Natural killer cell treated with Interleukin-12 subunit alpha and Interleukin-12 subunit beta and Interleukin-15 and Interleukin-18, amount 100 ng/mL, for 72 hours (primary cell): ENCODE measurements at regions not wholly inside any gene's neighbourhood (a gene's known extent, or its start where the extent isn't known, plus 50 kb on each side); places are given as distances from the start of the nearest gene placed in this dataset.
A peak's percentile ranks its signal among the peaks of the same experiment; 100 is the strongest.

Experiments used
- ATAC-seq, 2 donors: fragments of 150-1000 bp; cut with Tn5 transposase in 1 of 2; sonication (Bioruptor Pico), chemical (Tn5 transposase) in 1 of 2; 2 replicates each; pipeline ENCODE4 v1.10.0; 2021
- DNase-seq: peaks from one replicate; pipeline ENCODE4 v3.0.0; 2022; ENCODE audit warnings: low spot score
- H3K27ac Mint-ChIP-seq, 2 donors: 1 replicate in 1 of 2; 2 replicates in 1 of 2; pipeline ENCODE4 v1.8.0; 2022; ENCODE audit warnings: mixed read lengths in 2 of 2, mild to moderate bottlenecking in 1 of 2, moderate library complexity in 1 of 2
- H3K27me3 Mint-ChIP-seq, 2 donors: 1 replicate in 1 of 2; 2 replicates in 1 of 2; pipeline ENCODE4 v1.8.0; 2022; ENCODE audit warnings: mixed read lengths in 2 of 2
- H3K36me3 Mint-ChIP-seq: one replicate; pipeline ENCODE4 v1.8.0; 2022; ENCODE audit warnings: mixed read lengths
- H3K4me1 Mint-ChIP-seq, 2 donors: 1 replicate in 1 of 2; 2 replicates in 1 of 2; pipeline ENCODE4 v1.8.0; 2022; ENCODE audit warnings: low read depth in 2 of 2, mixed read lengths in 2 of 2, mild to moderate bottlenecking in 1 of 2
- H3K4me3 Mint-ChIP-seq: one replicate; pipeline ENCODE4 v1.8.0; 2022; ENCODE audit warnings: mixed read lengths
- H3K9me3 Mint-ChIP-seq: 2 replicates; pipeline ENCODE4 v1.8.0; 2022; ENCODE audit warnings: mixed read lengths

GRCh38 chr2:147689220-147689909, 155.5 kb upstream of the ACVR2A start:
- Mint-ChIP-seq H3K9me3 (peaks cover 3% of the 10 kb centered on the region), H3K27me3 (peaks cover 0 to 13% of the 10 kb centered on the region in 2 donors), H3K36me3 (no peaks in the 10 kb centered on the region), H3K4me1 (peaks cover 0 to 4% of the 10 kb centered on the region in 2 donors), H3K4me3 (no peak overlapping the region), H3K27ac (no peak overlapping the region)
- DNase-seq (no peak), ATAC-seq (no peak)

- no peak overlapping the region for H3K4me3 Mint-ChIP-seq
- H3K27ac Mint-ChIP-seq, result no peak overlapping the region
- DNase-seq, result no peak
- peaks cover 3% of the 10 kb centered on the region for H3K9me3 Mint-ChIP-seq
- peaks cover 0 to 4% of the 10 kb centered on the region in 2 donors for H3K4me1 Mint-ChIP-seq
- no peak for ATAC-seq
- H3K27me3 Mint-ChIP-seq, result peaks cover 0 to 13% of the 10 kb centered on the region in 2 donors
- no peaks in the 10 kb centered on the region for H3K36me3 Mint-ChIP-seq
These were observed 156.6 kb upstream of the ACVR2A start for GRCh38 chr2:147688242-147688641.

- H3K27me3 Mint-ChIP-seq, result peaks cover 0 to 13% of the 10 kb centered on the region in 2 donors
- DNase-seq (no peak), ATAC-seq (no peak)
- peaks cover 3% of the 10 kb centered on the region for H3K9me3 Mint-ChIP-seq
- peaks cover 0 to 4% of the 10 kb centered on the region in 2 donors for H3K4me1 Mint-ChIP-seq
- H3K27ac Mint-ChIP-seq, result no peak overlapping the region
- H3K4me3 Mint-ChIP-seq, result no peak overlapping the region
- no peaks in the 10 kb centered on the region for H3K36me3 Mint-ChIP-seq
These were observed 158.5 kb upstream of the ACVR2A start for GRCh38 chr2:147686365-147686764.

- H3K9me3 Mint-ChIP-seq, result peaks cover 3% of the 10 kb centered on the region
- peaks cover 0 to 13% of the 10 kb centered on the region in 2 donors for H3K27me3 Mint-ChIP-seq
- H3K4me3 Mint-ChIP-seq, result no peak overlapping the region
- H3K36me3 Mint-ChIP-seq, result no peaks in the 10 kb centered on the region
- DNase-seq, result no peak
- H3K27ac Mint-ChIP-seq, result no peak overlapping the region
- H3K4me1 Mint-ChIP-seq, result peaks cover 0 to 4% of the 10 kb centered on the region in 2 donors
- no peak for ATAC-seq
These were observed 159.9 kb upstream of the ACVR2A start for GRCh38 chr2:147684903-147685302.

- no peaks in the 10 kb centered on the region for H3K4me1 Mint-ChIP-seq
- DNase-seq, result no peak
- peaks cover 0 to 5% of the 10 kb centered on the region in 2 donors for H3K27me3 Mint-ChIP-seq
- no peak overlapping the region for H3K4me3 Mint-ChIP-seq
- H3K9me3 Mint-ChIP-seq, result peaks cover 3% of the 10 kb centered on the region
- ATAC-seq, result no peak
- H3K36me3 Mint-ChIP-seq, result no peaks in the 10 kb centered on the region
- no peak overlapping the region for H3K27ac Mint-ChIP-seq
These were observed 161.4 kb upstream of the ACVR2A start for GRCh38 chr2:147683380-147683779.

- Mint-ChIP-seq H3K4me3 (no peak overlapping the region), H3K36me3 (no peaks in the 10 kb centered on the region), H3K4me1 (no peaks in the 10 kb centered on the region), H3K27me3 (no peaks in the 10 kb centered on the region), H3K9me3 (peaks cover 3% of the 10 kb centered on the region), H3K27ac (no peak overlapping the region)
- ATAC-seq, result no peak
- DNase-seq, result no peak
These were observed 163.7 kb upstream of the ACVR2A start for GRCh38 chr2:147681093-147681492.

GRCh38 chr2:147679955-147680531, 164.8 kb upstream of the ACVR2A start:
- H3K27ac Mint-ChIP-seq, result no peak overlapping the region

GRCh38 chr2:147679191-147679954, 165.5 kb upstream of the ACVR2A start:
- ATAC-seq (no peak), DNase-seq (no peak)
- no peaks in the 10 kb centered on the region for H3K4me1 Mint-ChIP-seq
- H3K4me3 Mint-ChIP-seq, result no peak overlapping the region
- H3K27me3 Mint-ChIP-seq, result peaks cover 0 to 2% of the 10 kb centered on the region in 2 donors
- no peaks in the 10 kb centered on the region for H3K36me3 Mint-ChIP-seq
- H3K9me3 Mint-ChIP-seq, result no peaks in the 10 kb centered on the region
- H3K27ac Mint-ChIP-seq, result no peak overlapping the region

More at GRCh38 chr2:147679955-147680531, 164.8 kb upstream of the ACVR2A start:
- no peak for ATAC-seq
- Mint-ChIP-seq H3K4me3 (no peak overlapping the region), H3K27me3 (peaks cover 0 to 2% of the 10 kb centered on the region in 2 donors), H3K4me1 (no peaks in the 10 kb centered on the region), H3K9me3 (peaks cover 3% of the 10 kb centered on the region), H3K36me3 (no peaks in the 10 kb centered on the region)
- no peak for DNase-seq

GRCh38 chr2:147665105-147665504, 179.7 kb upstream of the ACVR2A start:
- ATAC-seq (no peak), DNase-seq (no peak)
- Mint-ChIP-seq H3K4me3 (no peak overlapping the region), H3K27ac (no peak overlapping the region), H3K27me3 (no peaks in the 10 kb centered on the region), H3K9me3 (no peaks in the 10 kb centered on the region), H3K36me3 (no peaks in the 10 kb centered on the region), H3K4me1 (peaks cover 15 to 18% of the 10 kb centered on the region in 2 donors)

- Mint-ChIP-seq H3K9me3 (no peaks in the 10 kb centered on the region), H3K36me3 (no peaks in the 10 kb centered on the region), H3K4me3 (peak overlapping the region; percentile 71), H3K27ac (peak overlapping the region; percentile 38 to 61), H3K27me3 (no peaks in the 10 kb centered on the region), H3K4me1 (peaks cover 15 to 18% of the 10 kb centered on the region in 2 donors)
- peak in 1 of 2 donors; percentile 20 for ATAC-seq
- no peak for DNase-seq
These were observed 180.9 kb upstream of the ACVR2A start for GRCh38 chr2:147663962-147664361.

- Mint-ChIP-seq H3K4me3 (peak overlapping the region; percentile 71), H3K36me3 (no peaks in the 10 kb centered on the region), H3K9me3 (no peaks in the 10 kb centered on the region), H3K27me3 (no peaks in the 10 kb centered on the region), H3K4me1 (peaks cover 15 to 18% of the 10 kb centered on the region in 2 donors), H3K27ac (peak overlapping the region; percentile 38 to 61)
- peak; percentile 63 to 81 for ATAC-seq
- no peak for DNase-seq
These were observed 181.5 kb upstream of the ACVR2A start for GRCh38 chr2:147663153-147663961.

- Mint-ChIP-seq H3K27ac (no peak overlapping the region), H3K36me3 (no peaks in the 10 kb centered on the region), H3K4me1 (peaks cover 15 to 18% of the 10 kb centered on the region in 2 donors), H3K4me3 (no peak overlapping the region), H3K9me3 (no peaks in the 10 kb centered on the region), H3K27me3 (no peaks in the 10 kb centered on the region)
- DNase-seq (no peak), ATAC-seq (no peak)
These were observed 182.6 kb upstream of the ACVR2A start for GRCh38 chr2:147662221-147662620.

GRCh38 chr2:147660680-147661079, 184.1 kb upstream of the ACVR2A start:
- DNase-seq, result no peak
- H3K27ac Mint-ChIP-seq, result no peak overlapping the region
- H3K4me1 Mint-ChIP-seq, result peaks cover 15 to 18% of the 10 kb centered on the region in 2 donors
- no peaks in the 10 kb centered on the region for H3K27me3 Mint-ChIP-seq
- ATAC-seq, result no peak
- no peaks in the 10 kb centered on the region for H3K36me3 Mint-ChIP-seq
- H3K4me3 Mint-ChIP-seq, result no peak overlapping the region
- no peaks in the 10 kb centered on the region for H3K9me3 Mint-ChIP-seq
